Activated CD8-positive, alpha-beta T cell treated with anti-CD3 and anti-CD28 coated beads, Interleukin-2, amount 10 ng/mL, durations not matched to agents 7 days and 5 days (primary cell): ENCODE measurements at regions not wholly inside any gene's neighbourhood (a gene's known extent, or its start where the extent isn't known, plus 50 kb on each side); places are given as distances from the start of the nearest gene placed in this dataset.
"Not testable (repeated sequence)": the region's sequence is repeated elsewhere in the genome, so short reads cannot be mapped to it uniquely, and the experiment has no call there.

Experiments
- ATAC-seq: fragments of 150-1000 bp; cut with Tn5 transposase; one replicate; pipeline ENCODE4 v1.10.0; 2021; ENCODE audit warnings: moderate library complexity
- CTCF ChIA-PET: fragments of 350-600 bp; sonication (Branson Sonifier 250); formaldehyde crosslinking; loops from one replicate; lab custom pipeline; 2021; ENCODE audit warnings: antibody characterized with exemption; lab: Charles Lee
- POLR2A ChIA-PET: fragments of 350-600 bp; sonication (Branson Sonifier 250); formaldehyde crosslinking; loops from one replicate; lab custom pipeline; 2021; ENCODE audit warnings: antibody characterized with exemption; lab: Charles Lee
- DNase-seq: peaks from one replicate; pipeline ENCODE4 v3.0.0-alpha.2; 2020
- H3K27ac Mint-ChIP-seq: one replicate; pipeline ENCODE4 v1.8.0; 2021; ENCODE audit warnings: mild to moderate bottlenecking, mixed read lengths
- H3K27me3 Mint-ChIP-seq: one replicate; pipeline ENCODE4 v1.8.0; 2021; ENCODE audit warnings: low read depth, mixed read lengths
- H3K36me3 Mint-ChIP-seq: one replicate; pipeline ENCODE4 v1.8.0; 2021; ENCODE audit warnings: low read depth, mixed read lengths
- H3K4me1 Mint-ChIP-seq: one replicate; pipeline ENCODE4 v1.8.0; 2021; ENCODE audit warnings: low read depth, mixed read lengths
- H3K4me3 Mint-ChIP-seq: one replicate; pipeline ENCODE4 v1.8.0; 2021; ENCODE audit warnings: mild to moderate bottlenecking, mixed read lengths
- H3K9me3 Mint-ChIP-seq: one replicate; pipeline ENCODE4 v1.8.0; 2022; ENCODE audit warnings: mixed read lengths; ENCODE audit not compliant: insufficient read depth

- Mint-ChIP-seq H3K36me3 (peaks cover 42% of the 10 kb centered on the region), H3K4me1 (peaks cover 20% of the 10 kb centered on the region), H3K27me3 (no peaks in the 10 kb centered on the region), H3K9me3 (peaks cover 37% of the 10 kb centered on the region), H3K4me3 (no peak overlapping the region), H3K27ac (no peak overlapping the region)
- POLR2A ChIA-PET: no interaction called here
- ATAC-seq (no peak), DNase-seq (no peak)
- CTCF ChIA-PET: no interaction called here
Measured at GRCh38 chr21:28602546-28602945, 390.1 kb downstream of the LTN1 start.

GRCh38 chr21:28598214-28598613, 394.5 kb downstream of the LTN1 start:
- CTCF ChIA-PET: interaction anchor here (0.6 kb wide), 1 partner anchor 12 kb away, joined by 3 read pairs; no protein-coding TSS in a partner anchor
- Mint-ChIP-seq H3K9me3 (peaks cover 26% of the 10 kb centered on the region), H3K36me3 (peaks cover 23% of the 10 kb centered on the region), H3K4me1 (no peaks in the 10 kb centered on the region), H3K27ac (no peak overlapping the region), H3K27me3 (no peaks in the 10 kb centered on the region), H3K4me3 (no peak overlapping the region)
- POLR2A ChIA-PET: no interaction called here
- DNase-seq (no peak), ATAC-seq (no peak)

GRCh38 chr21:28592205-28592865, 400.3 kb downstream of the LTN1 start:
- peaks cover 4% of the 10 kb centered on the region for H3K9me3 Mint-ChIP-seq
- no peaks in the 10 kb centered on the region for H3K36me3 Mint-ChIP-seq
- CTCF ChIA-PET: no interaction called here
- H3K4me1 Mint-ChIP-seq: no peaks in the 10 kb centered on the region
- no peaks in the 10 kb centered on the region for H3K27me3 Mint-ChIP-seq
- no peak overlapping the region for H3K27ac Mint-ChIP-seq
- POLR2A ChIA-PET: no interaction called here
- ATAC-seq (no peak), DNase-seq (no peak)
- no peak overlapping the region for H3K4me3 Mint-ChIP-seq

GRCh38 chr21:28590676-28591075, 402.0 kb downstream of the LTN1 start:
- no peaks in the 10 kb centered on the region for H3K27me3 Mint-ChIP-seq

GRCh38 chr21:28590026-28590425, 402.7 kb downstream of the LTN1 start:
- ATAC-seq (no peak), DNase-seq (no peak)
- no peaks in the 10 kb centered on the region for H3K9me3 Mint-ChIP-seq
- no peak overlapping the region for H3K27ac Mint-ChIP-seq
- no peaks in the 10 kb centered on the region for H3K4me1 Mint-ChIP-seq
- ChIA-PET CTCF (interaction anchor here (0.6 kb wide), 1 partner anchor 53 kb away, joined by 3 read pairs; no protein-coding TSS in a partner anchor), POLR2A (no interaction called here)
- no peak overlapping the region for H3K4me3 Mint-ChIP-seq
- no peaks in the 10 kb centered on the region for H3K36me3 Mint-ChIP-seq
- no peaks in the 10 kb centered on the region for H3K27me3 Mint-ChIP-seq

More at GRCh38 chr21:28590676-28591075, 402.0 kb downstream of the LTN1 start:
- no peak overlapping the region for H3K4me3 Mint-ChIP-seq
- POLR2A ChIA-PET: no interaction called here
- no peaks in the 10 kb centered on the region for H3K36me3 Mint-ChIP-seq
- H3K9me3 Mint-ChIP-seq: no peaks in the 10 kb centered on the region
- H3K4me1 Mint-ChIP-seq: no peaks in the 10 kb centered on the region
- H3K27ac Mint-ChIP-seq: no peak overlapping the region
- DNase-seq (no peak), ATAC-seq (no peak)
- CTCF ChIA-PET: interaction anchor here (0.6 kb wide), 1 partner anchor 54 kb away, joined by 3 read pairs; no protein-coding TSS in a partner anchor

- Mint-ChIP-seq H3K36me3 (no peaks in the 10 kb centered on the region), H3K27me3 (no peaks in the 10 kb centered on the region), H3K4me3 (no peak overlapping the region), H3K9me3 (no peaks in the 10 kb centered on the region), H3K27ac (no peak overlapping the region), H3K4me1 (no peaks in the 10 kb centered on the region)
- no peak for ATAC-seq
- no peak for DNase-seq
- CTCF ChIA-PET: no interaction called here
- POLR2A ChIA-PET: no interaction called here
Measured at GRCh38 chr21:28588997-28589396, 403.7 kb downstream of the LTN1 start.

- POLR2A ChIA-PET: no interaction called here
- H3K4me1 Mint-ChIP-seq: no peaks in the 10 kb centered on the region
- no peak overlapping the region for H3K27ac Mint-ChIP-seq
- CTCF ChIA-PET: no interaction called here
- H3K36me3 Mint-ChIP-seq: no peaks in the 10 kb centered on the region
- H3K4me3 Mint-ChIP-seq: no peak overlapping the region
- H3K27me3 Mint-ChIP-seq: no peaks in the 10 kb centered on the region
- ATAC-seq (no peak), DNase-seq (no peak)
- no peaks in the 10 kb centered on the region for H3K9me3 Mint-ChIP-seq
Measured at GRCh38 chr21:28587748-28588147, 404.9 kb downstream of the LTN1 start.

GRCh38 chr21:28581976-28582375, 410.7 kb downstream of the LTN1 start:
- Mint-ChIP-seq H3K36me3 (peaks cover 3% of the 10 kb centered on the region), H3K27me3 (no peaks in the 10 kb centered on the region), H3K4me3 (no peak overlapping the region), H3K27ac (no peak overlapping the region), H3K4me1 (no peaks in the 10 kb centered on the region), H3K9me3 (no peaks in the 10 kb centered on the region)
- DNase-seq (no peak), ATAC-seq (no peak)
- ChIA-PET POLR2A (interaction anchor here (0.6 kb wide), 1 partner anchor 827 kb away, joined by 3 read pairs; no protein-coding TSS in a partner anchor), CTCF (no interaction called here)

GRCh38 chr21:28581311-28581731, 411.4 kb downstream of the LTN1 start:
- H3K36me3 Mint-ChIP-seq, DNase-seq, H3K4me3 Mint-ChIP-seq, POLR2A ChIA-PET, H3K4me1 Mint-ChIP-seq, H3K9me3 Mint-ChIP-seq, CTCF ChIA-PET, H3K27ac Mint-ChIP-seq, ATAC-seq, H3K27me3 Mint-ChIP-seq: not testable (repeated sequence)

- ChIA-PET POLR2A (no interaction called here), CTCF (no interaction called here)
- Mint-ChIP-seq H3K4me3 (no peak overlapping the region), H3K27ac (no peak overlapping the region), H3K9me3 (no peaks in the 10 kb centered on the region), H3K36me3 (peaks cover 9% of the 10 kb centered on the region), H3K27me3 (no peaks in the 10 kb centered on the region), H3K4me1 (no peaks in the 10 kb centered on the region)
- no peak for DNase-seq
- ATAC-seq: no peak
Measured at GRCh38 chr21:28580585-28580984, 412.1 kb downstream of the LTN1 start.

- Mint-ChIP-seq H3K4me1 (no peaks in the 10 kb centered on the region), H3K36me3 (peaks cover 9% of the 10 kb centered on the region), H3K4me3 (no peak overlapping the region), H3K27me3 (no peaks in the 10 kb centered on the region), H3K9me3 (no peaks in the 10 kb centered on the region), H3K27ac (no peak overlapping the region)
- ATAC-seq (no peak), DNase-seq (no peak)
- ChIA-PET CTCF (no interaction called here), POLR2A (no interaction called here)
Measured at GRCh38 chr21:28579986-28580550, 412.6 kb downstream of the LTN1 start.

- ATAC-seq: no peak
- CTCF ChIA-PET: no interaction called here
Measured at GRCh38 chr21:28568692-28569091, 424.0 kb downstream of the LTN1 start.

More at GRCh38 chr21:28568692-28569091, 424.0 kb downstream of the LTN1 start:
- Mint-ChIP-seq H3K4me1 (no peaks in the 10 kb centered on the region), H3K27ac (no peak overlapping the region), H3K4me3 (no peak overlapping the region), H3K36me3 (no peaks in the 10 kb centered on the region), H3K27me3 (no peaks in the 10 kb centered on the region), H3K9me3 (peaks cover 8% of the 10 kb centered on the region)
- no peak for DNase-seq
- POLR2A ChIA-PET: no interaction called here
